Neural progenitor cell (in vitro differentiated cells): ENCODE measurements at regions not wholly inside any gene's neighbourhood (a gene's known extent, or its start where the extent isn't known, plus 50 kb on each side); places are given as distances from the start of the nearest gene placed in this dataset.

Experiments
- DNase-seq: peaks from one replicate; pipeline ENCODE4 v3.0.0-alpha.2; 2016; ENCODE audit warnings: low spot score
- H2AFZ ChIP-seq: fragments of 200-600 bp; sonication (generic); replicated peaks from 2 replicates; pipeline ENCODE4 v1.6.1; 2016; ENCODE audit warnings: antibody characterized with exemption
- H3F3A ChIP-seq: fragments of 200-600 bp; sonication (generic); 2 replicates; pipeline ENCODE4 v1.6.1; 2016; ENCODE audit warnings: antibody characterized with exemption, low read depth
- H3K27ac ChIP-seq: fragments of 200-600 bp; sonication (generic); 2 replicates; pipeline ENCODE4 v1.5.1; 2016; ENCODE audit warnings: mild to moderate bottlenecking
- H3K27me3 ChIP-seq: fragments of 200-600 bp; sonication (generic); 2 replicates; pipeline ENCODE4 v1.6.1; 2016; ENCODE audit warnings: mild to moderate bottlenecking, moderate library complexity
- H3K36me3 ChIP-seq: fragments of 200-600 bp; sonication (generic); 2 replicates; pipeline ENCODE4 v1.5.1; 2016
- H3K4me1 ChIP-seq: fragments of 200-600 bp; sonication (generic); 2 replicates; pipeline ENCODE4 v1.6.1; 2016; ENCODE audit warnings: mixed run types
- H3K4me2 ChIP-seq: fragments of 200-600 bp; sonication (generic); 2 replicates; pipeline ENCODE4 v1.6.1; 2016
- H3K4me3 ChIP-seq: fragments of 200-600 bp; sonication (generic); 2 replicates; pipeline ENCODE4 v1.5.1; 2016
- H3K79me2 ChIP-seq: fragments of 200-600 bp; sonication (generic); 2 replicates; pipeline ENCODE4 v1.6.1; 2016; ENCODE audit warnings: low read depth
- H3K9ac ChIP-seq: fragments of 200-600 bp; sonication (generic); 2 replicates; pipeline ENCODE4 v1.6.1; 2016
- H3K9me3 ChIP-seq: fragments of 200-600 bp; sonication (generic); 2 replicates; pipeline ENCODE4 v1.5.1; 2016; ENCODE audit warnings: low read depth
- H4K20me1 ChIP-seq: fragments of 200-600 bp; sonication (generic); 2 replicates; pipeline ENCODE4 v1.6.1; 2016; ENCODE audit warnings: low read depth
- H3K27ac Mint-ChIP-seq: 3 replicates; pipeline ENCODE4 v1.8.0; 2021; ENCODE audit warnings: mixed read lengths
- H3K27me3 Mint-ChIP-seq: 2 replicates; pipeline ENCODE4 v1.8.0; 2022; ENCODE audit warnings: low read depth, mild to moderate bottlenecking, inconsistent platforms, moderate library complexity, mixed read lengths; ENCODE audit not compliant: insufficient read depth
- H3K36me3 Mint-ChIP-seq: 3 replicates; pipeline ENCODE4 v1.8.0; 2021; ENCODE audit warnings: mixed read lengths
- H3K4me1 Mint-ChIP-seq: 3 replicates; pipeline ENCODE4 v1.8.0; 2021; ENCODE audit warnings: mixed read lengths
- H3K4me3 Mint-ChIP-seq: 3 replicates; pipeline ENCODE4 v1.8.0; 2021; ENCODE audit warnings: mild to moderate bottlenecking, moderate library complexity, mixed read lengths
- H3K9me3 Mint-ChIP-seq: 3 replicates; pipeline ENCODE4 v1.8.0; 2020; ENCODE audit warnings: mixed read lengths
- CTCF ChIP-seq: fragments of 200-600 bp; sonication (generic); IDR thresholded peaks from 2 replicates; pipeline ENCODE4 v1.5.1; 2017; ENCODE audit warnings: antibody characterized with exemption, mild to moderate bottlenecking
- EZH2 ChIP-seq: fragments of 200-600 bp; sonication (generic); IDR thresholded peaks from 2 replicates; pipeline ENCODE4 v1.6.1; 2017; ENCODE audit warnings: antibody characterized with exemption, mild to moderate bottlenecking, moderate library complexity
- EZH2phosphoT487 ChIP-seq: fragments of 200-600 bp; sonication (generic); IDR thresholded peaks from 2 replicates; pipeline ENCODE4 v1.6.1; 2017; ENCODE audit warnings: antibody characterized with exemption

- Histone ChIP-seq H3K27me3 (no peaks in the 10 kb centered on the region), H3K27ac (no peak overlapping the region), H3K4me3 (no peak overlapping the region), H3K4me2 (no peak overlapping the region), H3K9ac (no peak overlapping the region), H3K9me3 (no peaks in the 10 kb centered on the region), H2AFZ (no peak overlapping the region), H4K20me1 (no peaks in the 10 kb centered on the region), H3K4me1 (no peaks in the 10 kb centered on the region), H3F3A (no peaks in the 10 kb centered on the region), H3K36me3 (no peaks in the 10 kb centered on the region), H3K79me2 (no peaks in the 10 kb centered on the region)
- peaks cover 7% of the 10 kb centered on the region for H3K4me1 Mint-ChIP-seq
- TF ChIP-seq EZH2phosphoT487 (no peak), CTCF (no peak), EZH2 (no peak)
- no peak overlapping the region for H3K27ac Mint-ChIP-seq
- H3K9me3 Mint-ChIP-seq: no peaks in the 10 kb centered on the region
- H3K4me3 Mint-ChIP-seq: no peak overlapping the region
- DNase-seq: no peak
- no peaks in the 10 kb centered on the region for H3K36me3 Mint-ChIP-seq
- peaks cover 8% of the 10 kb centered on the region for H3K27me3 Mint-ChIP-seq
Measured at GRCh38 chr3:107992976-107993684, 97.7 kb downstream of the CD47 start.

GRCh38 chr3:107990926-107991325 is 99.9 kb downstream of the CD47 start:
- TF ChIP-seq EZH2phosphoT487 (no peak), CTCF (no peak), EZH2 (no peak)
- Mint-ChIP-seq H3K36me3 (no peaks in the 10 kb centered on the region), H3K4me3 (no peak overlapping the region), H3K27ac (no peak overlapping the region), H3K9me3 (no peaks in the 10 kb centered on the region), H3K27me3 (peaks cover 5% of the 10 kb centered on the region), H3K4me1 (no peaks in the 10 kb centered on the region)
- no peaks in the 10 kb centered on the region for H3K27me3 ChIP-seq
- no peaks in the 10 kb centered on the region for H3K4me1 ChIP-seq
- H3K36me3 ChIP-seq: no peaks in the 10 kb centered on the region
- no peak overlapping the region for H2AFZ ChIP-seq
- H3K4me3 ChIP-seq: no peak overlapping the region
- no peak overlapping the region for H3K27ac ChIP-seq
- no peak for DNase-seq
- H3K79me2 ChIP-seq: no peaks in the 10 kb centered on the region
- no peak overlapping the region for H3K4me2 ChIP-seq
- H4K20me1 ChIP-seq: no peaks in the 10 kb centered on the region
- no peaks in the 10 kb centered on the region for H3K9me3 ChIP-seq
- no peak overlapping the region for H3K9ac ChIP-seq
- no peaks in the 10 kb centered on the region for H3F3A ChIP-seq

- Histone ChIP-seq H3K4me1 (no peaks in the 10 kb centered on the region), H3K9ac (no peak overlapping the region), H3K27ac (no peak overlapping the region), H3K36me3 (no peaks in the 10 kb centered on the region), H3K9me3 (no peaks in the 10 kb centered on the region), H3K79me2 (no peaks in the 10 kb centered on the region), H3K27me3 (no peaks in the 10 kb centered on the region), H3F3A (no peaks in the 10 kb centered on the region), H3K4me2 (no peak overlapping the region), H2AFZ (no peak overlapping the region), H3K4me3 (no peak overlapping the region), H4K20me1 (no peaks in the 10 kb centered on the region)
- Mint-ChIP-seq H3K4me1 (no peaks in the 10 kb centered on the region), H3K36me3 (no peaks in the 10 kb centered on the region), H3K4me3 (no peak overlapping the region), H3K27ac (no peak overlapping the region), H3K9me3 (no peaks in the 10 kb centered on the region), H3K27me3 (peaks cover 5% of the 10 kb centered on the region)
- TF ChIP-seq CTCF (no peak), EZH2phosphoT487 (no peak), EZH2 (no peak)
- DNase-seq: no peak
Measured at GRCh38 chr3:107990433-107990832, 100.4 kb downstream of the CD47 start.
